Activated CD4-positive, alpha-beta T cell treated with anti-CD3 and anti-CD28 coated beads for 1 hour (primary cell): ENCODE measurements at regions not wholly inside any gene's neighbourhood (a gene's known extent, or its start where the extent isn't known, plus 50 kb on each side); places are given as distances from the start of the nearest gene placed in this dataset.

ENCODE experiments used
- DNase-seq: peaks from one replicate; pipeline ENCODE4 v3.0.0-alpha.2; 2020

GRCh38 chr1:56180520-56181190 lies 398.7 kb downstream of the PLPP3 start:
- DNase-seq, result no peak

- no peak for DNase-seq
Measured at GRCh38 chr1:56179543-56179942, 399.8 kb downstream of the PLPP3 start.

DNA sequence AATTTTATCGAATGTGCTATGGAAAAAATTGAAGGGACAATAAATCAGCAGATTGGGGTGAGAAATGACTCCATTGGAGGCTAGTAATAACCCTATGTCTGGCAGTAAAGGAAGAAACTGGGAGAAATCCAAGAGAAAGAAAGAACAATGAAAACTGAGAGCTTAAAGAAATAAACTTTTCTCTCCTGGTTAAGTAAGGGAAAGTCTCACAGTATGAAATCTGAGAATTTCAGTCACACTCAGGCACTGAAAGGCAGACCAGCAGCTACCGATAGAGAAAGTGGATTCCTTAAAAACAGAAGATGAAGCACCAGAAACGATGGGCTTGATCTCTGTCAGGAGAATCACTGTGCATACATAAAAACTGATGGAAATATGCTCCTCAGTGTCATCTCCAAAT lies 404.2 kb downstream of the PLPP3 start:
- DNase-seq, result no peak

DNA sequence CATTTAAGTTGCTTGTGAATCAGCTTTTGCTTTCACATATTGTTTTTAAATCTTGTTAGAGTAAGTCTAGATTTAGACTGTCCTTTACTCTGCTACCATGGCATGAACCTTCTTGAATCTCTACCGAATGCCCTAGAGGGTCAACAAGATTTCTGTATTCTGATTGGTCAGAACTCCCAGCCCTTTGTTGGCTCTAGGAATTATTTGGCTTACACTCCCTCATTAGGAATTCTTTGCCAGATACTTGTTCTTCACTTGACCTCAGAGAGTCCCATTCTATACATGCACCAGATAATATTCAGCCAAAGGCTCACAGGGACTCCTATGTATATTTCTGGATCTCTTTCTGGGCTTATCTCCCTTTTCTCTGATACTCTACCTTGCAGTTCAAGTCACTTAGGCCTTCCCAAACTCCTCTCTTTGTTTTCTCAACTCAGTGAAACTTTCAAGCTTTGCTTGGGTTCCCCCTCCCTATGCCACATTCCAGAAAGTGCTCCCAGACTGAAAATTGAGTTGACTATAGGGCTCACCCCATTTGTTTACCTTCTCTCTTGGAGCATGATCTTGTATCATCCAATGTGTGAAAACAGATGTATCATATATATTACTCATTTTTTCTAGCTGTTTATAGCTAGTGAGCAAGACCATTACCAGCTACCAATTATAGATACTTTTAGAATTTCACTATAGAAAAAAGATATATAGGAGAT lies 405.0 kb downstream of the PLPP3 start:
- no peak for DNase-seq

GRCh38 chr1:56173736-56174135 lies 405.6 kb downstream of the PLPP3 start:
- DNase-seq, result no peak

DNA sequence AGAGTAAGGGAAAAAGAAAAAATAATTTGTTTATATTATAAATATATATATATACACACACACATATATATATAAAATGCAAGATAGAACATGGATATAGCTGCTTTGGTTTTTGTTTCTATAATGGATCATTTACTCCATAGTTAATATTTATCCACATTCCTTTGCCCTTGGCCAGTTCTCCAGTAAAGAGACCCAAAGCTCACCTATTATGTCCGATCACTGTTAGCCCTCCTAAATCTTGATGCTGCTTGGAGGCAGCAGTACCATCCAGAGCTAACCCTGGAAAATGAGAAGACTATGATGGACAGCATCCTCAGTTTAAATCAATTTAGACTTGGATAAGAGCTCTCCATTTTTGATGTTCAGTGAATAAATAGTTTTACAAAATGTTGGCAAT lies 407.7 kb downstream of the PLPP3 start:
- DNase-seq, result no peak

DNA sequence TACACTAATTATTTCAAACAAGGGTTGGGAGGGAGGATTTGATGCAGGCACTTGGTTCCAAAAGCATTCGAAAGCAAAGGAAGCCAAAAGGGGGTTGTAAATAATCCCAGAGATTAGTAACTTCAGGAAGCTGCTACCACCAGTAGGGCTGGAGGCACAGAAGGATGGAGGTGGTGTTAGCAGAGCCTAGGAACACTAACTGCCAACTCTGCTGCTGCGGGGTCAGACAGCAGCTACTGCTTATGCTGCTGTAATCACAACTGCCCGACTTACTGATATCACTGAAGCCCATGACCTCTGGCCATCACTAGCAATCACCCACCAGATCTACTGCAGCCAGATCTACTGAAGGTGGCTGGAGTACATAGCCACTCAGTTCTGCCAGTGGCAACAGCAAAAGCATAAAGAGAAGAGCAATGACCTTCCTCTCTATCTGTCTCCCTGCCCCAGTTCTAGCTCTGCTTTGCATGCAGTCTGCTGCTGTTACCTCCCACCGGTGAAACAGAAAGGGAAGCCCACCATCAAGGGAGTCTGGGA lies 408.5 kb downstream of the PLPP3 start:
- no peak for DNase-seq

DNA sequence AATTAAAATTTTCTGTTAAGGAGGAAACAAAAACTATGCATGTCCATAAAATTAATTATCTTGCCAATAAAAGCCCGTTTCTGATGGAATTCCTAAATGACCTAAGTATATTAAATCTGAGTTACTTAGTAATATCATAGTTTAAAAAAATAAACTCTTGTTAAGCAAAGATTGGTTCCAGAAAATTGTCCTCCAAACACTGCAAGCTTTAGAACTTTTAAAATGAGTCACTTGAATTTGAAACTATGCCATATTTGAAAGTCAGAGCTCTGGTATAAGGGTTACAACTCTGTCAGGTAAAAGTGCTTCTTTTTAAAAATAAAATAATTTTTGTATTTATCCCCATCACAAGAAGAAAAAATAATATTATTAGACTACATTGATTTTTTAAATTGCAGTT lies 409.5 kb downstream of the PLPP3 start:
- no peak for DNase-seq

DNA sequence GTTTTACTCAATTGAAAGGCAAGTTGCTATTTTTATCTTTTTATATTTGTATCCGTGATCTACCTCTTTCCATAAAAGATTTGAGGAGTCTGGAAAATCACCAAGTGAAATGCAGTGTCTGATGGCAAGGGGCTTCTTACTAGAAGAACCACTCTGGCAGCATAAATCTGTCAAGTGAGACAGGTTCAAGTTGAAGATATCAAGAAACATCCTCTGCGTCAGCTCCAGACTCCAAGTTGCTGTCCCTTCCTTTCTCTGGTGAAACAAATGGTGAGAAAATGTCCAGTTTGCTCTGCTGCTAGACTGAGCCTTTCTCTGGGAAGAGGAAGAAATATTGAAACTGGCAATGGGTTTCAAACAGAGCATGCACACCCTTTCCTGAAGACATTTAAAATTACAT lies 411.2 kb downstream of the PLPP3 start:
- no peak for DNase-seq

DNA sequence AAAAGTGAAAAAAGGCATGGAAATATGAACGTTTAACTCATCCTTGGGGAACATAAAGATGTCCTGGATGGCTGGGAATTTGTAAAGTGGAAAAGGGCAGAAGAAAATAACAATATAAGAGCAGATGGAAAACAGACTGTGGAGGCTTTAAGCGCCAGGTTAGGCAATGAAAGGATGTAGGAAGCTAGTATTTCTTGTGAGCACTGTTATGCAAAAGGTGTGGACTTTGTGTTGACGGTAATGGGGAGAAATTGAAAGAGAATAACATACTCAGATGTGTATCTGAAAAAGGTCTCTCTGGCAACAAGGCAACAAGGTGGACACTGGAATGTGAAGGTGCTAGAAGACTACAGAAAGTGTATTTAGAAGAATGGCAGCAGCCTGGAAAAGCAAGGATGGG lies 411.8 kb downstream of the PLPP3 start:
- DNase-seq, result no peak

DNA sequence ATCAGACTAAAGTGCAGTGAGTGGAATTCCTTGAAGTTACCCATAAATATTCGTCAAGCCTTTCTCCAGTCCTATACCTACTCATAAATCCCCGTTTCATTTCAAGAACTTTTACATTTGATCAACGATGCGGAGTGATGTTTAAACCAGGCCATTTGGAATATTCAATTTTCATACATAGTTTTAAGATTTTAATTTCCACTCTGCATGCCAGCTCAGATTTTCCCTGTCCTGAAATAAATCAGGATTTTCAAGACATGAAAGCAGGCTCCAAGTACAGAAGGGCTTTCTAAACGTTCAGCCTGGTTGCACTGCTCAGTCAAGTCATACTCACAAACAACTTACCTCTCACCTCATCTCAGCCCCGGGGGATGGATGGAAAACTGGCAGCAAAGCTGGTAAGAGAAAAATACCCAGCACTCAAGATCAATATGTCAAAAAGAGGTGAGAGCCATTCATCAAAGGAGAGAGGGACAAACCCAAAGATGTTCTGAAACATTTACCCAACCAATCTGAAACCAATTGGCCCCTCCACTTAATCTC lies 418.5 kb downstream of the PLPP3 start:
- DNase-seq, result no peak

GRCh38 chr1:56156971-56157876 lies 422.1 kb downstream of the PLPP3 start:
- no peak for DNase-seq

- no peak for DNase-seq
Measured at GRCh38 chr1:56153276-56153675, 426.1 kb downstream of the PLPP3 start.

DNA sequence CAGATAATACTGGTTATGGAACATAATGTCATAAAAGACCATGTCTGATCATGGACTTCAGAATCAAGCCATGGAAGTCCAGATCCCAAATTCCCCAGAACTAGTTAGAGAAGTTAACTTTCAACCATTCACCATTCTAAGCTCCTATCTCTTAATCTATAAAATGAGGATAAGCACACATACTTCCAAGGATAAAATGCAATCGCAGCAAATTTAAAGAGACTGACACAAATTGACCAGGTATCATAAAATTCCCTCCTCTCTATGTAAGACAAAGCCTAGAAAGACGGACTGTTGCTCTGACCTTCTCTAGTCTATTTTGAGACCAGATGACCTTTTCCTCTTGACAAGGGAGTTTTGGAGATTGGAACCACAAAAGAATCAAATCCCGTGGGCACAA lies 426.7 kb downstream of the PLPP3 start:
- no peak for DNase-seq

DNA sequence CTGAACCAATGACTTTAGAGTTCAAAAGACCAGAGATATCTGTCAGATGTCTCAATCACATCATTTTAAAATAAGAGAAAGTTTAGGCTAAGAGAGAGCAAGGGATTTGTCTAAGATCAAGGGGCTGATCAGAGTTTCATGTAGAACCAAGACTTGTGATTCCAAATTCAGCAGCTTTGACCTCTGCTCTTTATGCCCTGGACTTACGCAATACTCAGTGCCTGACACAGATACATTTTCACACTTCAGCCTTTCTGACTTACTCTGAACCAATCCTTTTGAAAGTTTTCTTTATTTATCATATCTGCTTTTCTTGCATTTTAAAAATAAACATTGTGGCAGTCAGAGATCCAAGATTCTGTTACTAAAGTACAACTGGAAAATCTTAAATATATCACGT lies 428.0 kb downstream of the PLPP3 start:
- DNase-seq, result no peak

GRCh38 chr1:56150441-56151215 lies 428.7 kb downstream of the PLPP3 start:
- DNase-seq, result no peak

- no peak for DNase-seq
Measured at GRCh38 chr1:56149761-56150160, 429.6 kb downstream of the PLPP3 start.

GRCh38 chr1:56148326-56149193 lies 430.8 kb downstream of the PLPP3 start:
- DNase-seq, result no peak

GRCh38 chr1:56147459-56147858 lies 431.9 kb downstream of the PLPP3 start:
- DNase-seq, result no peak

- no peak for DNase-seq
Measured at GRCh38 chr1:56147034-56147433, 432.3 kb downstream of the PLPP3 start.

GRCh38 chr1:56146449-56146848 lies 432.9 kb downstream of the PLPP3 start:
- no peak for DNase-seq
